ENCODE measurements at regions not wholly inside any gene's neighbourhood (a gene's known extent, or its start where the extent isn't known, plus 50 kb on each side); places are given as distances from the start of the nearest gene placed in this dataset.
A peak's percentile ranks its signal among the peaks of the same experiment; 100 is the strongest.

GRCh38 chr3:6260551-6261191, 600.2 kb upstream of the GRM7 start:
- WGBS (ENCODE audit: missing lambda C conversion rate): 6% methylated on average over 5 of the region's 5 CpGs
- Histone ChIP-seq H3K9me3 (no peaks in the 10 kb centered on the region), H3K4me2 (no peak overlapping the region), H3K4me3 (no peak overlapping the region), H3K27ac (no peak overlapping the region), H3K4me1 (no peaks in the 10 kb centered on the region)
- FAIRE-seq (no peak), DNase-seq (ENCODE audit: low read depth in 1 of 2, low spot score in 1 of 2) (no peak), ATAC-seq (no peak)
- ChIA-PET POLR2A (no interaction called here), CTCF (no interaction called here)
- TF ChIP-seq RAD21 (conservative IDR thresholded peaks at IDR 0.05 in 1 of 2, IDR thresholded peaks at IDR 0.05 in 1 of 2): no peak
- no peak for TF ChIP-seq JUNB (IDR thresholded peaks at IDR 0.05)
- TF ChIP-seq FOSL2 (IDR thresholded peaks at IDR 0.05): no peak
- TF ChIP-seq FOSL2 (CRISPR knock-in tag; IDR thresholded peaks at IDR 0.05): no peak
- no peak for TF ChIP-seq ZNF302 (CRISPR knock-in tag; IDR thresholded peaks at IDR 0.05)
- TF ChIP-seq NPAS2 (CRISPR knock-in tag; IDR thresholded peaks at IDR 0.05; ENCODE audit: borderline replicate concordance): no peak
- TF ChIP-seq PHF8 (IDR thresholded peaks at IDR 0.05; ENCODE audit: borderline replicate concordance, low read depth): no peak
- TF ChIP-seq ELK1 (IDR thresholded peaks at IDR 0.05; ENCODE audit: low read depth, low read length): no peak
- no peak for TF ChIP-seq TP53 (CRISPR knock-in tag; IDR thresholded peaks at IDR 0.05)
- TF ChIP-seq CBX8 (IDR thresholded peaks at IDR 0.05): no peak

GRCh38 chr3:6262010-6262409, 598.9 kb upstream of the GRM7 start:
- no peaks in the 10 kb centered on the region for H3K4me1 ChIP-seq
- no peak overlapping the region for H3K4me2 ChIP-seq
- ATAC-seq (no peak), FAIRE-seq (no peak), DNase-seq (ENCODE audit: low read depth in 1 of 2, low spot score in 1 of 2) (no peak)
- H3K4me3 ChIP-seq: no peak overlapping the region
- 0% methylated on average over 2 of the region's 2 CpGs for WGBS (ENCODE audit: missing lambda C conversion rate)
- no peaks in the 10 kb centered on the region for H3K9me3 ChIP-seq
- POLR2A ChIA-PET: no interaction called here
- TF ChIP-seq TFCP2L1 (CRISPR knock-in tag; IDR thresholded peaks at IDR 0.05): no peak
- no peak for TF ChIP-seq ESRRA (IDR thresholded peaks at IDR 0.05; ENCODE audit: borderline replicate concordance, low read length)
- no peak for TF ChIP-seq CTCF (IDR thresholded peaks at IDR 0.05)
- CTCF ChIA-PET: interaction anchor here (0.7 kb wide), 1 partner anchor 12 kb away, joined by 3 read pairs; no protein-coding TSS in a partner anchor
- H3K27ac ChIP-seq: no peak overlapping the region

- no peak overlapping the region for H3K4me3 ChIP-seq
- CTCF ChIA-PET: no interaction called here
- no peak overlapping the region for H3K4me2 ChIP-seq
- H3K27ac ChIP-seq: no peak overlapping the region
- POLR2A ChIA-PET: no interaction called here
- TF ChIP-seq PBX3 (IDR thresholded peaks at IDR 0.05): no peak
- TF ChIP-seq MAFK (IDR thresholded peaks at IDR 0.05; ENCODE audit: partially characterized antibody): peak; percentile 75
- H3K9me3 ChIP-seq: no peaks in the 10 kb centered on the region
- no peak for DNase-seq (ENCODE audit: low read depth in 1 of 2, low spot score in 1 of 2)
- WGBS (ENCODE audit: missing lambda C conversion rate): 3% methylated on average over 1 of the region's 1 CpG
- FAIRE-seq: no peak
- no peak for ATAC-seq
- H3K4me1 ChIP-seq: no peaks in the 10 kb centered on the region
Measured at GRCh38 chr3:6264036-6264435, 596.9 kb upstream of the GRM7 start.

- CTCF ChIA-PET: interaction anchor here (0.7 kb wide), 1 partner anchor 685 kb away, joined by 3 read pairs; no protein-coding TSS in a partner anchor
- WGBS (ENCODE audit: missing lambda C conversion rate): 0% methylated on average over 1 of the region's 1 CpG
- no peak for ATAC-seq
Measured at GRCh38 chr3:6264906-6265305, 596.0 kb upstream of the GRM7 start.

More at GRCh38 chr3:6264906-6265305, 596.0 kb upstream of the GRM7 start:
- no peaks in the 10 kb centered on the region for H3K4me1 ChIP-seq
- no peak for FAIRE-seq
- POLR2A ChIA-PET: no interaction called here
- no peak for TF ChIP-seq NFE2L2 (conservative IDR thresholded peaks at IDR 0.05; ENCODE audit: low read length)
- TF ChIP-seq CEBPB (IDR thresholded peaks at IDR 0.05): no peak
- no peak for TF ChIP-seq POLR2AphosphoS2 (conservative IDR thresholded peaks at IDR 0.05; ENCODE audit: low read length)
- TF ChIP-seq MAFK (IDR thresholded peaks at IDR 0.05; ENCODE audit: partially characterized antibody): no peak
- TF ChIP-seq PHF8 (IDR thresholded peaks at IDR 0.05; ENCODE audit: borderline replicate concordance, low read depth): no peak
- TF ChIP-seq SMC3 (IDR thresholded peaks at IDR 0.05): no peak
- no peak for TF ChIP-seq JUN (IDR thresholded peaks at IDR 0.05)
- no peak overlapping the region for H3K27ac ChIP-seq
- no peaks in the 10 kb centered on the region for H3K9me3 ChIP-seq
- no peak for DNase-seq (ENCODE audit: low read depth in 1 of 2, low spot score in 1 of 2)
- no peak overlapping the region for H3K4me2 ChIP-seq
- H3K4me3 ChIP-seq: no peak overlapping the region

Data from A549 (cell line).